Body of pancreas (tissue), 4 donors: ENCODE measurements at regions not wholly inside any gene's neighbourhood (a gene's known extent, or its start where the extent isn't known, plus 50 kb on each side); places are given as distances from the start of the nearest gene placed in this dataset.
"Not testable (repeated sequence)": the region's sequence is repeated elsewhere in the genome, so short reads cannot be mapped to it uniquely, and the experiment has no call there.

Source experiments
- ATAC-seq: fragments of 150-250 bp; one replicate; pipeline ENCODE4 v1.9.1; 2016
- DNase-seq, 4 donors: peaks; one replicate each; pipeline ENCODE4 v3.0.0-alpha.2; 2019
- H3K27ac ChIP-seq, 4 donors: fragments of 200-600 bp; sonication (generic); 1 replicate in 3 of 4; 2 replicates in 1 of 4; pipeline versions ENCODE4 v1.5.1 to v1.6.1; 2016 to 2019; ENCODE audit warnings: mild to moderate bottlenecking in 1 of 4, mixed read lengths in 1 of 4, moderate library complexity in 1 of 4
- H3K27me3 ChIP-seq, 2 donors: fragments of 200-600 bp; sonication (generic); one replicate each; pipeline ENCODE4 v1.6.0; 2016; ENCODE audit warnings: mild to moderate bottlenecking in 1 of 2
- H3K36me3 ChIP-seq, 2 donors: fragments of 200-600 bp; sonication (generic); replicated peaks in 1 of 2; 2 replicates each; pipeline ENCODE4 v1.5.1; 2016; ENCODE audit warnings: low read depth in 2 of 2; ENCODE audit not compliant: insufficient read depth in 1 of 2
- H3K4me1 ChIP-seq: fragments of 200-600 bp; sonication (generic); one replicate; pipeline ENCODE4 v1.6.0; 2016
- H3K4me3 ChIP-seq, 2 donors: fragments of 200-600 bp; sonication (generic); 1 replicate in 1 of 2; 2 replicates in 1 of 2; pipeline ENCODE4 v1.5.1; 2016 to 2019
- H3K9me3 ChIP-seq, 3 donors: fragments of 200-600 bp; sonication (generic); 1 replicate in 2 of 3; 2 replicates in 1 of 3; pipeline ENCODE4 v1.5.1; 2016
- POLR2A ChIP-seq, 3 donors: fragments of 450-650 bp; IDR thresholded peaks; one replicate each; pipeline ENCODE4 v1.6.1; 2016; ENCODE audit warnings: antibody characterized with exemption in 3 of 3, mild to moderate bottlenecking in 2 of 3
- WGBS, 2 donors: methylation state at CpG; one replicate each; pipeline ENCODE4 v1.1.5; 2017; 5-methylcytosine and 5-hydroxymethylcytosine counted together
- intact Hi-C: fragments of 100-400 bp; cut with DNase I; formaldehyde crosslinking; loops from one replicate; pipeline ENCODE4 v1.15.1; 2023
- TF ChIP-seq, protein P1 (sequence below), 7 experiments: fragments of 450-650 bp in 4 of 7; fragments of 200-600 bp in 3 of 7; sonication (generic) in 3 of 7; IDR thresholded peaks; one replicate each; pipeline ENCODE4 v1.5.1; 2016 to 2019; ENCODE audit warnings: antibody characterized with exemption in 7 of 7

- Histone ChIP-seq H3K9me3 (no peaks in the 10 kb centered on the region), H3K27me3 (no peaks in the 10 kb centered on the region), H3K36me3 (no peaks in the 10 kb centered on the region), H3K4me3 (no peak overlapping the region), H3K4me1 (peaks cover 10% of the 10 kb centered on the region), H3K27ac (no peak overlapping the region)
- ATAC-seq (no peak), DNase-seq (no peak)
- WGBS, 2 donors = 71 to 100% methylated on average over 1 of the region's 1 CpG
- TF ChIP-seq POLR2A (IDR thresholded peaks at IDR 0.05) = no peak
- TF ChIP-seq, protein P1, sequence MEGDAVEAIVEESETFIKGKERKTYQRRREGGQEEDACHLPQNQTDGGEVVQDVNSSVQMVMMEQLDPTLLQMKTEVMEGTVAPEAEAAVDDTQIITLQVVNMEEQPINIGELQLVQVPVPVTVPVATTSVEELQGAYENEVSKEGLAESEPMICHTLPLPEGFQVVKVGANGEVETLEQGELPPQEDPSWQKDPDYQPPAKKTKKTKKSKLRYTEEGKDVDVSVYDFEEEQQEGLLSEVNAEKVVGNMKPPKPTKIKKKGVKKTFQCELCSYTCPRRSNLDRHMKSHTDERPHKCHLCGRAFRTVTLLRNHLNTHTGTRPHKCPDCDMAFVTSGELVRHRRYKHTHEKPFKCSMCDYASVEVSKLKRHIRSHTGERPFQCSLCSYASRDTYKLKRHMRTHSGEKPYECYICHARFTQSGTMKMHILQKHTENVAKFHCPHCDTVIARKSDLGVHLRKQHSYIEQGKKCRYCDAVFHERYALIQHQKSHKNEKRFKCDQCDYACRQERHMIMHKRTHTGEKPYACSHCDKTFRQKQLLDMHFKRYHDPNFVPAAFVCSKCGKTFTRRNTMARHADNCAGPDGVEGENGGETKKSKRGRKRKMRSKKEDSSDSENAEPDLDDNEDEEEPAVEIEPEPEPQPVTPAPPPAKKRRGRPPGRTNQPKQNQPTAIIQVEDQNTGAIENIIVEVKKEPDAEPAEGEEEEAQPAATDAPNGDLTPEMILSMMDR (IDR thresholded peaks at IDR 0.05) = no peak
- intact Hi-C loops = no loop called here
Measured at GRCh38 chr12:126937431-126937830, 1329.5 kb upstream of the TMEM132C start.

DNA sequence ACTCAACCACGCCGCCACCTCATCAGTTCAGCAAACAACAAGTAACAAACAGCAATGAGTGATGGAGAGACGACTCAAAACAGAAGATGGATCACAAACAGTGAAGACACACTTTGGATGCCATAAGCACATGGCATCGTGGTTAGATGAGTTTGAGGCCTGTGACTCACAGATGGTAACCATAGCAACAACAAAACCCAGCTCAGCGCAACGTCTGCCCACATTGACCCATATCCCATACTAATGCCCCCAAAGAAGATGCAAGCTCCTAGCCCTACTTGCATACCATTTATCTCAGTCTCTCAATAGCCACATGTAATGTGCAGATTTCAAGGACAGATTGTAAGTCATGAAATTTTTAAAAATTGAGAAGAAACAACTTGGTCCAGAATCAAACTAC is 1322.3 kb upstream of the TMEM132C start:
- Histone ChIP-seq H3K27me3 (no peaks in the 10 kb centered on the region), H3K27ac (no peak overlapping the region), H3K4me3 (no peak overlapping the region), H3K9me3 (no peaks in the 10 kb centered on the region), H3K4me1 (no peaks in the 10 kb centered on the region), H3K36me3 (no peaks in the 10 kb centered on the region)
- TF ChIP-seq POLR2A (IDR thresholded peaks at IDR 0.05) = no peak
- TF ChIP-seq, protein P1 (IDR thresholded peaks at IDR 0.05) = no peak
- no peak for DNase-seq
- intact Hi-C loops = no loop called here
- 73 to 82% methylated on average over 6 of the region's 6 CpGs for WGBS, 2 donors
- ATAC-seq = no peak

GRCh38 chr12:126946958-126947357 is 1320.0 kb upstream of the TMEM132C start:
- intact Hi-C loops = not testable (repeated sequence)

DNA sequence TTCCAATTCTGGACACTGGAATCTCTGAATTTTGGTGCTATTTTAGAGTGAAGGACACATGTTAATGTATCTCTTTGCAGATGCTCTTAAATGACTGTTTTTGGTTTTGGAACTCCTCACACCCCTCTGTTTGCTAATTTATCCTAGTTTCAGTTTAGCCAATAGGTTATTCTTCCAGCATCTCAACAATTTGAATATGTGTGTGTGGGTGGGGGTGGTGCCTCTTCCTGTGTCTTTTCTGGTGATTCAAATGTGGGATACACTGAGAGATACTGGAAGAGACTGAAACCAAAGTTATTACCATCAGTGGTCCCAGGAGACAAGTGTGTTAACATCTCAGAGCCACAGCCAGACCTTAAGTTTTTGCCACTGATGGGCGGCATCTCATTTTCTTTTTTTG is 1317.4 kb upstream of the TMEM132C start:
- no peak overlapping the region for H3K27ac ChIP-seq
- peaks cover 18% of the 10 kb centered on the region for H3K4me1 ChIP-seq
- WGBS, 2 donors = 93 to 96% methylated on average over 1 of the region's 1 CpG
- DNase-seq (no peak), ATAC-seq (no peak)
- no peak overlapping the region for H3K4me3 ChIP-seq
- TF ChIP-seq POLR2A (IDR thresholded peaks at IDR 0.05) = no peak
- TF ChIP-seq, protein P1 (IDR thresholded peaks at IDR 0.05) = no peak
- no peaks in the 10 kb centered on the region for H3K27me3 ChIP-seq
- intact Hi-C loops = no loop called here
- H3K36me3 ChIP-seq = no peaks in the 10 kb centered on the region
- no peaks in the 10 kb centered on the region for H3K9me3 ChIP-seq

More at GRCh38 chr12:126946958-126947357, 1320.0 kb upstream of the TMEM132C start:
- H3K9me3 ChIP-seq, H3K4me1 ChIP-seq, DNase-seq, H3K36me3 ChIP-seq, H3K27ac ChIP-seq, H3K27me3 ChIP-seq, H3K4me3 ChIP-seq, ATAC-seq: not testable (repeated sequence)
- 60 to 66% methylated on average over 6 to 7 of the region's 7 CpGs for WGBS, 2 donors

- ATAC-seq = no peak
- no peaks in the 10 kb centered on the region for H3K9me3 ChIP-seq
- H3K4me3 ChIP-seq = no peak overlapping the region
- intact Hi-C loops = no loop called here
- H3K4me1 ChIP-seq = peaks cover 18% of the 10 kb centered on the region
- no peaks in the 10 kb centered on the region for H3K27me3 ChIP-seq
- DNase-seq = no peak
- H3K36me3 ChIP-seq = no peaks in the 10 kb centered on the region
- no peak for TF ChIP-seq POLR2A (IDR thresholded peaks at IDR 0.05)
- TF ChIP-seq, protein P1 (IDR thresholded peaks at IDR 0.05) = no peak
- 65 to 69% methylated on average over 6 of the region's 6 CpGs for WGBS, 2 donors
- H3K27ac ChIP-seq = no peak overlapping the region
Measured at GRCh38 chr12:126950266-126950665, 1316.7 kb upstream of the TMEM132C start.
